Suprapubic skin (tissue), 4 donors: ENCODE measurements at regions not wholly inside any gene's neighbourhood (a gene's known extent, or its start where the extent isn't known, plus 50 kb on each side); places are given as distances from the start of the nearest gene placed in this dataset.

Experiments used
- DNase-seq, 2 donors: peaks; one replicate each; pipeline ENCODE4 v3.0.0-alpha.2; 2019; ENCODE audit warnings: low spot score in 2 of 2
- H3K27ac ChIP-seq: fragments of 200-600 bp; sonication (generic); one replicate; pipeline ENCODE4 v1.5.1; 2019
- H3K27me3 ChIP-seq: fragments of 200-600 bp; sonication (generic); one replicate; pipeline ENCODE4 v1.5.1; 2019
- H3K36me3 ChIP-seq: fragments of 200-600 bp; sonication (generic); one replicate; pipeline ENCODE4 v1.5.1; 2019
- H3K4me1 ChIP-seq: fragments of 200-600 bp; sonication (generic); one replicate; pipeline ENCODE4 v1.5.1; 2019
- H3K4me3 ChIP-seq: fragments of 200-600 bp; sonication (generic); one replicate; pipeline ENCODE4 v1.5.1; 2019; ENCODE audit warnings: mild to moderate bottlenecking
- H3K9me3 ChIP-seq: fragments of 200-600 bp; sonication (generic); one replicate; pipeline ENCODE4 v1.5.1; 2019
- CTCF ChIP-seq, 2 donors: fragments of 200-600 bp in 1 of 2; fragments of 450-650 bp in 1 of 2; sonication (generic) in 1 of 2; IDR thresholded peaks; one replicate each; pipeline ENCODE4 v1.5.1; 2016 to 2019; ENCODE audit warnings: antibody characterized with exemption in 2 of 2, mild to moderate bottlenecking in 1 of 2, moderate library complexity in 1 of 2
- EP300 ChIP-seq: sonication (generic); formaldehyde crosslinking; IDR thresholded peaks from one replicate; pipeline ENCODE4 v1.6.1; 2017; ENCODE audit warnings: antibody characterized with exemption
- POLR2A ChIP-seq, 2 donors: fragments of 450-650 bp; IDR thresholded peaks; one replicate each; pipeline ENCODE4 v1.6.1; 2017; ENCODE audit warnings: antibody characterized with exemption in 2 of 2, mild to moderate bottlenecking in 2 of 2, moderate library complexity in 2 of 2
- POLR2AphosphoS5 ChIP-seq, 3 donors: sonication (generic); formaldehyde crosslinking; IDR thresholded peaks; one replicate each; pipeline ENCODE4 v1.6.1; 2017; ENCODE audit warnings: antibody characterized with exemption in 3 of 3
- whole genome bisulfite sequencing: methylation state at CpG from one replicate; pipeline ENCODE4 v1.1.5; 2018; 5-methylcytosine and 5-hydroxymethylcytosine counted together

- TF ChIP-seq EP300 (no peak), POLR2AphosphoS5 (IDR thresholded peaks at IDR 0.05) (no peak), CTCF (IDR thresholded peaks at IDR 0.05) (no peak), POLR2A (IDR thresholded peaks at IDR 0.05) (no peak)
- Histone ChIP-seq H3K36me3 (no peaks in the 10 kb centered on the region), H3K27me3 (no peaks in the 10 kb centered on the region), H3K4me1 (no peaks in the 10 kb centered on the region), H3K9me3 (no peaks in the 10 kb centered on the region), H3K4me3 (no peak overlapping the region), H3K27ac (no peak overlapping the region)
- DNase-seq: no peak
- 55% methylated on average over 15 of the region's 15 CpGs for WGBS
Measured at GRCh38 chr22:25492841-25493734, 71.4 kb upstream of the GRK3 start.

- WGBS: 78% methylated on average over 4 of the region's 4 CpGs
- H3K36me3 ChIP-seq: no peaks in the 10 kb centered on the region
- H3K9me3 ChIP-seq: no peaks in the 10 kb centered on the region
- DNase-seq: no peak
- no peaks in the 10 kb centered on the region for H3K27me3 ChIP-seq
- H3K4me1 ChIP-seq: no peaks in the 10 kb centered on the region
- H3K4me3 ChIP-seq: no peak overlapping the region
- no peak overlapping the region for H3K27ac ChIP-seq
- TF ChIP-seq POLR2A (IDR thresholded peaks at IDR 0.05) (no peak), CTCF (IDR thresholded peaks at IDR 0.05) (no peak), POLR2AphosphoS5 (IDR thresholded peaks at IDR 0.05) (no peak), EP300 (no peak)
Measured at GRCh38 chr22:25493794-25494193, 70.7 kb upstream of the GRK3 start.

- DNase-seq: no peak
- Histone ChIP-seq H3K4me1 (no peaks in the 10 kb centered on the region), H3K4me3 (no peak overlapping the region), H3K9me3 (no peaks in the 10 kb centered on the region), H3K36me3 (no peaks in the 10 kb centered on the region), H3K27me3 (no peaks in the 10 kb centered on the region), H3K27ac (no peak overlapping the region)
- TF ChIP-seq EP300 (no peak), POLR2AphosphoS5 (IDR thresholded peaks at IDR 0.05) (no peak), POLR2A (IDR thresholded peaks at IDR 0.05) (no peak), CTCF (IDR thresholded peaks at IDR 0.05) (no peak)
- WGBS: 51% methylated on average over 3 of the region's 3 CpGs
Measured at GRCh38 chr22:25494774-25495173, 69.7 kb upstream of the GRK3 start.

GRCh38 chr22:25495285-25495684, 69.2 kb upstream of the GRK3 start:
- TF ChIP-seq CTCF (IDR thresholded peaks at IDR 0.05) (no peak), POLR2A (IDR thresholded peaks at IDR 0.05) (no peak), POLR2AphosphoS5 (IDR thresholded peaks at IDR 0.05) (no peak), EP300 (no peak)

GRCh38 chr22:25496396-25497064, 67.9 kb upstream of the GRK3 start:
- Histone ChIP-seq H3K4me1 (no peaks in the 10 kb centered on the region), H3K4me3 (no peak overlapping the region), H3K27me3 (no peaks in the 10 kb centered on the region), H3K36me3 (no peaks in the 10 kb centered on the region), H3K27ac (no peak overlapping the region), H3K9me3 (no peaks in the 10 kb centered on the region)
- no peak for TF ChIP-seq POLR2A (IDR thresholded peaks at IDR 0.05)
- no peak for TF ChIP-seq EP300
- TF ChIP-seq POLR2AphosphoS5 (IDR thresholded peaks at IDR 0.05): no peak
- no peak for DNase-seq
- WGBS: 78% methylated on average over 4 of the region's 4 CpGs

More at GRCh38 chr22:25495285-25495684, 69.2 kb upstream of the GRK3 start:
- no peak overlapping the region for H3K4me3 ChIP-seq
- no peak overlapping the region for H3K27ac ChIP-seq
- WGBS: 100% methylated on average over 1 of the region's 1 CpG
- H3K4me1 ChIP-seq: no peaks in the 10 kb centered on the region
- no peaks in the 10 kb centered on the region for H3K9me3 ChIP-seq
- DNase-seq: no peak
- no peaks in the 10 kb centered on the region for H3K27me3 ChIP-seq
- H3K36me3 ChIP-seq: no peaks in the 10 kb centered on the region
